Kidney (tissue), 13 donors: ENCODE measurements at regions not wholly inside any gene's neighbourhood (a gene's known extent, or its start where the extent isn't known, plus 50 kb on each side); places are given as distances from the start of the nearest gene placed in this dataset.

Experiments used
- DNase-seq, 5 donors: peaks; one replicate each; pipeline ENCODE4 v3.0.0-alpha.2; 2013 to 2020
- FAIRE-seq: peaks from 2 replicates; lab custom pipeline; 2012; peaks lifted over from hg19 to GRCh38; lab: Jason Lieb, UNC
- H3K27ac ChIP-seq, 2 donors: one replicate each; pipeline ENCODE4 v1.7.0; 2013; ENCODE audit warnings: low read depth in 2 of 2, low read length in 2 of 2, inconsistent platforms in 1 of 2
- H3K27me3 ChIP-seq: one replicate; pipeline ENCODE4 v1.7.1; 2013; ENCODE audit warnings: low read length, inconsistent platforms; ENCODE audit not compliant: control insufficient read depth, insufficient read depth
- H3K36me3 ChIP-seq, 3 donors: one replicate each; pipeline versions ENCODE4 v1.7.0 to v1.7.1; 2013; ENCODE audit warnings: low read length in 3 of 3, control low read depth in 1 of 3, inconsistent platforms in 1 of 3; ENCODE audit not compliant: insufficient read depth in 3 of 3, control insufficient read depth in 2 of 3
- H3K4me1 ChIP-seq, 3 donors: one replicate each; pipeline versions ENCODE4 v1.7.0 to v1.7.1; 2013; ENCODE audit warnings: low read length in 3 of 3, inconsistent platforms in 1 of 3, low read depth in 1 of 3; ENCODE audit not compliant: control insufficient read depth in 2 of 3, insufficient read depth in 2 of 3
- H3K4me3 ChIP-seq, 3 donors: one replicate each; pipeline versions ENCODE4 v1.7.0 to v1.8.1; 2013; ENCODE audit warnings: low read length in 3 of 3, control low read depth in 1 of 3, inconsistent platforms in 1 of 3
- H3K9ac ChIP-seq, 3 donors: one replicate each; pipeline versions ENCODE4 v1.7.0 to v1.7.1; 2013; ENCODE audit warnings: low read length in 3 of 3, control low read depth in 1 of 3, inconsistent platforms in 1 of 3
- H3K9me3 ChIP-seq, 3 donors: one replicate each; pipeline versions ENCODE4 v1.7.0 to v1.7.1; 2013; ENCODE audit warnings: low read length in 3 of 3, control low read depth in 1 of 3, inconsistent platforms in 1 of 3; ENCODE audit not compliant: control insufficient read depth in 2 of 3, insufficient read depth in 1 of 3
- intact Hi-C: fragments of 100-400 bp; cut with DNase I; formaldehyde crosslinking; loops from one replicate; pipeline ENCODE4 v1.11.1; 2022
- TF ChIP-seq, protein P1 (sequence below): IDR thresholded peaks from 3 replicates; pipeline ENCODE4 v1.5.1; 2012; ENCODE audit warnings: mild to moderate bottlenecking, moderate library complexity, borderline replicate concordance; ENCODE audit not compliant: insufficient read depth; ENCODE audit errors: extremely low read depth
- donor health status: control.
- donor health status: control.
- donor health status: control.
- donor health status: control.
- donor health status: control.
- donor health status: DM: yes; HTN: yes; CAD: no.
- donor health status: Normal renal cell carcinoma (clear cell type).

GRCh38 chr2:8586457-8587051 is 95.3 kb upstream of the ID2 start:
- no peak for FAIRE-seq
- intact Hi-C loops: no loop called here
- H3K4me3 ChIP-seq: no peak overlapping the region
- DNase-seq: peak in 2 of 5 donors; percentile 50 to 51
- TF ChIP-seq, protein P1, sequence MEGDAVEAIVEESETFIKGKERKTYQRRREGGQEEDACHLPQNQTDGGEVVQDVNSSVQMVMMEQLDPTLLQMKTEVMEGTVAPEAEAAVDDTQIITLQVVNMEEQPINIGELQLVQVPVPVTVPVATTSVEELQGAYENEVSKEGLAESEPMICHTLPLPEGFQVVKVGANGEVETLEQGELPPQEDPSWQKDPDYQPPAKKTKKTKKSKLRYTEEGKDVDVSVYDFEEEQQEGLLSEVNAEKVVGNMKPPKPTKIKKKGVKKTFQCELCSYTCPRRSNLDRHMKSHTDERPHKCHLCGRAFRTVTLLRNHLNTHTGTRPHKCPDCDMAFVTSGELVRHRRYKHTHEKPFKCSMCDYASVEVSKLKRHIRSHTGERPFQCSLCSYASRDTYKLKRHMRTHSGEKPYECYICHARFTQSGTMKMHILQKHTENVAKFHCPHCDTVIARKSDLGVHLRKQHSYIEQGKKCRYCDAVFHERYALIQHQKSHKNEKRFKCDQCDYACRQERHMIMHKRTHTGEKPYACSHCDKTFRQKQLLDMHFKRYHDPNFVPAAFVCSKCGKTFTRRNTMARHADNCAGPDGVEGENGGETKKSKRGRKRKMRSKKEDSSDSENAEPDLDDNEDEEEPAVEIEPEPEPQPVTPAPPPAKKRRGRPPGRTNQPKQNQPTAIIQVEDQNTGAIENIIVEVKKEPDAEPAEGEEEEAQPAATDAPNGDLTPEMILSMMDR: no peak
- peaks cover 0 to 7% (median 4%) of the 10 kb centered on the region in 3 donors for H3K4me1 ChIP-seq
- no peak overlapping the region for H3K27ac ChIP-seq
- H3K9me3 ChIP-seq: no peaks in the 10 kb centered on the region
- no peak overlapping the region for H3K9ac ChIP-seq
- H3K36me3 ChIP-seq: no peaks in the 10 kb centered on the region
- H3K27me3 ChIP-seq: no peaks in the 10 kb centered on the region

DNA sequence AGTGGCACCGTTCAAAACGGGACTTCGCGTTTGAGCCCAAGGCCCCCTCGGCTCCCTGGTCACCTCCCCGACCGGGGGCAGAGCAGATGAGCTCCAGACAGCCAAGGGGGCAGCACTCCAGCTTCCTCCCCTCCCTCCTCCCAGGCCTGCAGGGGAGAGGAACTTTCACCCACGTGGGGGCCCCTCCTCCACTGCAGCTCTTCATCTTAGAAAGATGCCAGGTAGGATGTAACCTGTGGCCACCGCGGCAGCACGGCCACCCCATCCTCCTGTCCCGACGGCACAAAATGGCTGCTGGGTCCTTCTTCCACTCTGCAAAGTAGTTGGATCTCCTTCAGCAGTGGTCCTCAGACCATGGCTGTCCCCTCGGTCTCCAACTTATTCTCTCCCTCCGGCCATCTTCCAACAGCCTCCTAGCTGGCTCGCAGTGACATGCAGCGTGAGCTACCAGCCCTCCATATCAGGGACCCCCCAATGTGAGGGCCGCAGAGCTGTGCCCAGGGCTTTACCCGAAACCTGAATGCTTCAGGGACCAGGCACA is 94.5 kb upstream of the ID2 start:
- H3K9me3 ChIP-seq: no peaks in the 10 kb centered on the region
- H3K4me3 ChIP-seq: no peak overlapping the region
- intact Hi-C loops: no loop called here
- DNase-seq: peak in 2 of 5 donors; percentile 51 to 64
- H3K4me1 ChIP-seq: peaks cover 0 to 7% (median 4%) of the 10 kb centered on the region in 3 donors
- H3K9ac ChIP-seq: no peak overlapping the region
- no peaks in the 10 kb centered on the region for H3K27me3 ChIP-seq
- no peak overlapping the region for H3K27ac ChIP-seq
- no peaks in the 10 kb centered on the region for H3K36me3 ChIP-seq
- TF ChIP-seq, protein P1: no peak
- no peak for FAIRE-seq

- H3K4me3 ChIP-seq: no peak overlapping the region
- no peak overlapping the region for H3K27ac ChIP-seq
- TF ChIP-seq, protein P1: no peak
- H3K27me3 ChIP-seq: no peaks in the 10 kb centered on the region
- H3K4me1 ChIP-seq: peaks cover 0 to 4% (median 3%) of the 10 kb centered on the region in 3 donors
- no peaks in the 10 kb centered on the region for H3K9me3 ChIP-seq
- FAIRE-seq (no peak), DNase-seq (peak in 2 of 5 donors; percentile 38 to 71)
- no peaks in the 10 kb centered on the region for H3K36me3 ChIP-seq
- no peak overlapping the region for H3K9ac ChIP-seq
- intact Hi-C loops: no loop called here
Observed at GRCh38 chr2:8587920-8588830, 93.7 kb upstream of the ID2 start.
